Ramos (cell line): ENCODE measurements at regions not wholly inside any gene's neighbourhood (a gene's known extent, or its start where the extent isn't known, plus 50 kb on each side); places are given as distances from the start of the nearest gene placed in this dataset.

Source experiments
- in situ Hi-C: fragments of 300-500 bp; cut with MboI; formaldehyde crosslinking; loops from one replicate; pipeline ENCODE4 v1.14.3; 2022; ENCODE audit warnings: low sequenced_read_pairs; ENCODE audit not compliant: unreplicated experiment

DNA sequence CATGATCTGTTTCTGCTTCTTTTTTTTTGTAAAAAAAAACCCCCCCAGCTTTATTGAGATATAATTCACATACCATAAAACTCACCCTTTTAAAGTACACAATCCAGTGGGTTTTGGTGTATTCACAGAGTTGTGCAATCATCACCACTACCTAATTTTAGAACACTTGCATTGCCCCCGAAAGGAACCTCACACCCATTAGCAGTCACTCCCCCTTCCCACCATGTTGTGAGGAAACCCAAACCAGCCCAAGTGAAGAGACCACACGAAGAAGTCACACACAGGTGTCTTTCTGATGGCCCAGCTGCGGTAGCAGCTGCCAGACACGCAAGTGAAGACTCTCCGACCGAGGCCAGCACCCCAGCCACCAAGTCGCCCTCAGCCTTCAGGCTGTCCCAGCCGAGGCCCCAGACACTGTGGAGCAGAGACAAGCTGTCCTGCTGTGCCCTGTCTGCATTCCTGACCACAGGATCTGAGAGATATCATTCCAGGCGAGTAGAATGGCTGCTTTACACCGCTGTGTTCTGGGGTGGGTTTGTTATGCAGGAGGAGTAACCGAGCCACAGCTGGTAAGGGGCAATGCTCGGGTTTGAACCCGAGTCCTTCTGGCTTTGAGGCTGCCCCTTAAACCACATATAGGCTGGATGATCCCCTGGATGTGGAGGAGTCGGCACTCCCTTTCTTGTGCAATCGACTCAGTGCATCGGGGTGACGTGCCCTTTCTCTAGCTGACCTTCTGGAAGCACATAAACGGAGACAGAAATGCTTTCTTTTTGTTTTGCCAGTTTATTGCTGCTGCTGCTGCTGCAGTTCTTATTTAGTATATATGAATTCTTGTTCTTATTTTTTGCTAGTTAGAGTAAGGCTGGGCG, 59.1 kb upstream of the PTPN1 start:
- in situ Hi-C loops: loop anchor here (25.0 kb wide), 1 partner anchor 489 kb away; no protein-coding TSS in a partner anchor

- in situ Hi-C loops: loop anchor here (25.0 kb wide), 1 partner anchor 490 kb away; no protein-coding TSS in a partner anchor
Observed at GRCh38 chr20:50451792-50452425, 58.3 kb upstream of the PTPN1 start.

- in situ Hi-C loops: loop anchor here (25.0 kb wide), 1 partner anchor 491 kb away; no protein-coding TSS in a partner anchor
Observed at GRCh38 chr20:50453533-50454244, 56.5 kb upstream of the PTPN1 start.

- in situ Hi-C loops: loop anchor here (25.0 kb wide), 1 partner anchor 493 kb away; no protein-coding TSS in a partner anchor
Observed at GRCh38 chr20:50455245-50455644, 54.9 kb upstream of the PTPN1 start.

DNA sequence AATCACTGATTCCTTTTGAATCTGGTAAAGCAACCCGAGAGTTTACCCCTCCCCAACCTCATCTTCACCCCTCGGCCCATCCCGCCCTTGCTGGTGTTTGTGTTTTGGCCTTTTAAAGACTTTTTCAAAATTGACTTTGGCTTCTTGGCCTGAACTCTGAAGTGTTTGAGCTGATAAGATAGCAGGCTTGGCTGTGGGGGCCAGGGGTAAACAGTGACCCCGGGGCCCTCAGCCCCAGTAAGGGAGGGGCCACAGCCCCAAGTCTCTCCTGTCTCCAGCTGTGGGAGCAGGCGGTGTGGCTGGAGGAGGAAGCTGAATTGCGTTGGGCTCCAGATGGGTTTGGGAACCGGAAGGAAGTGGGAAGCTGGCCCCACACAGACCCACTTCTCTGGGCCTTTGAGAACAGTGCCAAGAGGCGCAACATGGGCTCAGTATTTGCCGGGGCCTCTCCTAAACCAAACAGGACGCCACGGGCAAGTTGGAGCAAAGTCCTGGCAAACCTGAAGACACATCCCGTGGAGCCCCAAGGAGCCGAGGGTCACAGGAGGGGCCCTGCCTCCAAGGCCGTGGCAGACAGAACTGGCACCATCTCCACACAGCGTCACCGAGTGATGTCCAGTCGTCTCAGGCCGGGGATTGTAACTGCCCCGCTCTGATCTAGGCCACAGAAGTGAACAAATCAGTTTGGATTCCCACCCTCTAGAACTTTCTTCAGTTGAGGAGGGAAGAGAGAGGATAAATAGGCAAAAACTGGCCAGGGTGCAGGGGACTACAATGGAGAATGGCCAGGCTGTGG, 54.3 kb upstream of the PTPN1 start:
- in situ Hi-C loops: loop anchor here (25.0 kb wide), 1 partner anchor 494 kb away; no protein-coding TSS in a partner anchor

DNA sequence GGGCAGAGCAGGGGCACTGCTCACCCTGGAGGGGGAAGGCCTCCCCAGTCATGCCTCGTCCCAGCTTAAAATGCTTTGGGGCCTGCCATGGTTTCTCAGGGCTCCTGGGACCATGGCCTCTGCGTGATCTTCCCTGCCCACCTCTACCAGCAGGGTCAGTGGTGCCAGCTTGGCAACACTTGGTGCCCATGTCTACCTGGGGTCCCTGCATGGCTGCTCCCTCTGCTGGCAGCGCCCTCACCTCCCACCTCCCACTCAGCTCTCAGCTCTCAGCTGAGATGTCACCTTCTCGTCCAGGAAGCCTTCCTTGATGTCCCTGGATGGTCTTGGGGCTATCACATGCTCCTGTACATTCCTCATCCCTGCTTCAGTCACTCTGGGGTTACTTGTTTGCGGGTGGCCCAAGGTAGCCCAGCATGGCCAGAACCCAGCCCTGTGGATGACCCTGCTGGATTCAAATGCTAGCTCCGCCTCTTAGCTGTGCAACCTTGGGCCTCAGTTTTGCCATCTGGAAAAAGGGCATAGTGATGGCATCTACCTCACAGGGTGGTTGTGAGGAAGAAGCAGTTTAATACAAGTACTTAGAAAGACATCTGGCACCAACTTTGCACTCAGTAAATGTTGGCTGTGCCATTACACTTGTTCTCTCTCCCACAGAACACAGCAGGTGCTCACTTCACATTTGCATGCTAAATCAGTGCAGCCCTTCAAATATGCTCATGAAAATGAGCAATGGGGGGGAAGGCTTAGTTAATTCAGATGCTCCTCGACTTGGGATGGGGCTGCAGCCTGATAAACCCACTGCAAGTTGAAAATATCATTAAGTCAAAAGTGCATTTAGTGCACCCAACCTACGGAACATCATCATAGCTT, 53.5 kb upstream of the PTPN1 start:
- in situ Hi-C loops: loop anchor here (25.0 kb wide), 1 partner anchor 494 kb away; no protein-coding TSS in a partner anchor

- in situ Hi-C loops: loop anchor here (25.0 kb wide), 1 partner anchor 497 kb away; no protein-coding TSS in a partner anchor
Observed at GRCh38 chr20:50459124-50459918, 50.9 kb upstream of the PTPN1 start.

DNA sequence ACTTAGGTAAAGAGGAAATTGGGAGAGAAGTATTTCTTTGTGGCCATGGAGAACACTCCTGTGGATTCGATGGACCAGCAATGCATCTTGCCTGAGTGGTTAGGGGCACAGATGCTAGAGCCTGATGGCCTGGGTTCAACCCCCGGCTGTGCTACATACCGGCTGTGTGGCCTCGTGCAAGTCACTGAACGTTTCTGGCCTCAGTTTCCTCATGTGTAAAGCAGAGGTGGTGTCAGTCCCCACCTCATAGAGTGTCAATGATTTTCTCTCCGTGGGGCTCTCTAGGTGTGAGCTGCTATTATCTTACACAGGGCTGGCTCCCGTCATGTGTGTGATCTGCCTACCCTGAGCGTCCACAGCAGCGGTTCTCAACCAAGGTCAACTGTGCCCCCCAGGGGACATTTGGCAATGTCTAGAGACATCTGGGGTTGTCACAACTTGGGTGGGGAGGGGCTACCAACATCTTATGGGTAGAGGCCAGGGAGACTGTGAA, 50.0 kb upstream of the PTPN1 start:
- in situ Hi-C loops: loop anchor here (5.0 to 25.0 kb wide), 2 partner anchors 273 to 498 kb away; no protein-coding TSS in a partner anchor
